ENCODE measurements at regions not wholly inside any gene's neighbourhood (a gene's known extent, or its start where the extent isn't known, plus 50 kb on each side); places are given as distances from the start of the nearest gene placed in this dataset.

GRCh38 chr3:163071713-163072112, 1575.1 kb downstream of the OTOL1 start:
- no peak for DNase-seq
